Activated naive CD4-positive, alpha-beta T cell treated with anti-CD3 and anti-CD28 coated beads for 36 hours (primary cell): ENCODE measurements at regions not wholly inside any gene's neighbourhood (a gene's known extent, or its start where the extent isn't known, plus 50 kb on each side); places are given as distances from the start of the nearest gene placed in this dataset.

ENCODE experiments used
- CTCF ChIA-PET: fragments of 350-600 bp; sonication (Branson Sonifier 250); formaldehyde crosslinking; loops from one replicate; lab custom pipeline; 2021; ENCODE audit warnings: antibody characterized with exemption; lab: Charles Lee
- DNase-seq: peaks from one replicate; pipeline ENCODE4 v3.0.0-alpha.2; 2020
- H3K27ac Mint-ChIP-seq: one replicate; pipeline ENCODE4 v1.8.0; 2021; ENCODE audit warnings: mild to moderate bottlenecking, mixed read lengths
- H3K27me3 Mint-ChIP-seq: one replicate; pipeline ENCODE4 v1.8.0; 2021; ENCODE audit warnings: low read depth, mixed read lengths
- H3K36me3 Mint-ChIP-seq: one replicate; pipeline ENCODE4 v1.8.0; 2021; ENCODE audit warnings: low read depth, mixed read lengths
- H3K4me1 Mint-ChIP-seq: one replicate; pipeline ENCODE4 v1.8.0; 2021; ENCODE audit warnings: low read depth, mixed read lengths
- H3K4me3 Mint-ChIP-seq: one replicate; pipeline ENCODE4 v1.8.0; 2021; ENCODE audit warnings: mild to moderate bottlenecking, moderate library complexity, mixed read lengths
- H3K9me3 Mint-ChIP-seq: one replicate; pipeline ENCODE4 v1.8.0; 2021; ENCODE audit warnings: mixed read lengths
- intact Hi-C: fragments of 100-400 bp; cut with micrococcal nuclease; formaldehyde crosslinking; loops from one replicate; pipeline ENCODE4 v1.15.1; 2023

- no peak for DNase-seq
- H3K9me3 Mint-ChIP-seq = no peaks in the 10 kb centered on the region
- H3K27me3 Mint-ChIP-seq = no peaks in the 10 kb centered on the region
- H3K27ac Mint-ChIP-seq = no peak overlapping the region
- H3K4me1 Mint-ChIP-seq = no peaks in the 10 kb centered on the region
- intact Hi-C loops = no loop called here
- CTCF ChIA-PET = no interaction called here
- no peak overlapping the region for H3K4me3 Mint-ChIP-seq
- H3K36me3 Mint-ChIP-seq = no peaks in the 10 kb centered on the region
Measured at GRCh38 chr2:22832196-22832595, 552.8 kb upstream of the KLHL29 start.

- H3K27ac Mint-ChIP-seq = no peak overlapping the region
- CTCF ChIA-PET = no interaction called here
- H3K4me1 Mint-ChIP-seq = no peaks in the 10 kb centered on the region
- intact Hi-C loops = no loop called here
- no peaks in the 10 kb centered on the region for H3K36me3 Mint-ChIP-seq
- peaks cover 2% of the 10 kb centered on the region for H3K9me3 Mint-ChIP-seq
- no peak for DNase-seq
- H3K4me3 Mint-ChIP-seq = no peak overlapping the region
- no peaks in the 10 kb centered on the region for H3K27me3 Mint-ChIP-seq
Measured at GRCh38 chr2:22838461-22838860, 546.5 kb upstream of the KLHL29 start.

GRCh38 chr2:22842205-22842869, 542.6 kb upstream of the KLHL29 start:
- DNase-seq = no peak
- CTCF ChIA-PET = no interaction called here
- Mint-ChIP-seq H3K36me3 (no peaks in the 10 kb centered on the region), H3K9me3 (peaks cover 2% of the 10 kb centered on the region), H3K4me1 (no peaks in the 10 kb centered on the region), H3K27me3 (no peaks in the 10 kb centered on the region), H3K27ac (no peak overlapping the region), H3K4me3 (no peak overlapping the region)
- intact Hi-C loops = no loop called here

GRCh38 chr2:22843919-22844537, 541.0 kb upstream of the KLHL29 start:
- intact Hi-C loops = no loop called here
- H3K4me1 Mint-ChIP-seq = no peaks in the 10 kb centered on the region

GRCh38 chr2:22850310-22850709, 534.7 kb upstream of the KLHL29 start:
- Mint-ChIP-seq H3K9me3 (no peaks in the 10 kb centered on the region), H3K36me3 (no peaks in the 10 kb centered on the region), H3K27me3 (no peaks in the 10 kb centered on the region), H3K4me1 (no peaks in the 10 kb centered on the region), H3K4me3 (no peak overlapping the region), H3K27ac (no peak overlapping the region)
- intact Hi-C loops = no loop called here
- no peak for DNase-seq
- CTCF ChIA-PET = no interaction called here

More at GRCh38 chr2:22843919-22844537, 541.0 kb upstream of the KLHL29 start:
- Mint-ChIP-seq H3K4me3 (no peak overlapping the region), H3K27me3 (no peaks in the 10 kb centered on the region), H3K36me3 (no peaks in the 10 kb centered on the region), H3K27ac (no peak overlapping the region), H3K9me3 (peaks cover 2% of the 10 kb centered on the region)
- CTCF ChIA-PET = no interaction called here
- DNase-seq = no peak

GRCh38 chr2:22854588-22854987, 530.4 kb upstream of the KLHL29 start:
- Mint-ChIP-seq H3K4me3 (no peak overlapping the region), H3K4me1 (no peaks in the 10 kb centered on the region), H3K9me3 (no peaks in the 10 kb centered on the region), H3K27ac (no peak overlapping the region), H3K36me3 (no peaks in the 10 kb centered on the region), H3K27me3 (no peaks in the 10 kb centered on the region)
- no peak for DNase-seq
- CTCF ChIA-PET = no interaction called here
- intact Hi-C loops = no loop called here

GRCh38 chr2:22855081-22855480, 529.9 kb upstream of the KLHL29 start:
- no peaks in the 10 kb centered on the region for H3K27me3 Mint-ChIP-seq
- no peaks in the 10 kb centered on the region for H3K36me3 Mint-ChIP-seq
- H3K4me1 Mint-ChIP-seq = no peaks in the 10 kb centered on the region
- intact Hi-C loops = no loop called here
- DNase-seq = no peak
- H3K9me3 Mint-ChIP-seq = no peaks in the 10 kb centered on the region
- CTCF ChIA-PET = no interaction called here
- H3K27ac Mint-ChIP-seq = no peak overlapping the region
- no peak overlapping the region for H3K4me3 Mint-ChIP-seq

- intact Hi-C loops = no loop called here
- Mint-ChIP-seq H3K27me3 (no peaks in the 10 kb centered on the region), H3K4me3 (no peak overlapping the region), H3K36me3 (no peaks in the 10 kb centered on the region), H3K4me1 (no peaks in the 10 kb centered on the region), H3K9me3 (no peaks in the 10 kb centered on the region), H3K27ac (no peak overlapping the region)
- CTCF ChIA-PET = no interaction called here
- DNase-seq = no peak
Measured at GRCh38 chr2:22855761-22856184, 529.2 kb upstream of the KLHL29 start.

- no peak overlapping the region for H3K27ac Mint-ChIP-seq
- H3K4me3 Mint-ChIP-seq = no peak overlapping the region
Measured at GRCh38 chr2:22867973-22868372, 517.0 kb upstream of the KLHL29 start.

GRCh38 chr2:22878121-22878520, 506.9 kb upstream of the KLHL29 start:
- intact Hi-C loops = no loop called here
- H3K27me3 Mint-ChIP-seq = no peaks in the 10 kb centered on the region
- no peaks in the 10 kb centered on the region for H3K4me1 Mint-ChIP-seq
- H3K9me3 Mint-ChIP-seq = peaks cover 2% of the 10 kb centered on the region
- DNase-seq = no peak
- H3K4me3 Mint-ChIP-seq = no peak overlapping the region
- no peak overlapping the region for H3K27ac Mint-ChIP-seq
- CTCF ChIA-PET = no interaction called here
- no peaks in the 10 kb centered on the region for H3K36me3 Mint-ChIP-seq

More at GRCh38 chr2:22867973-22868372, 517.0 kb upstream of the KLHL29 start:
- CTCF ChIA-PET = interaction anchor here (0.6 kb wide), 1 partner anchor 329 kb away, joined by 3 read pairs; no protein-coding TSS in a partner anchor
- Mint-ChIP-seq H3K9me3 (peaks cover 2% of the 10 kb centered on the region), H3K27me3 (peaks cover 3% of the 10 kb centered on the region), H3K36me3 (no peaks in the 10 kb centered on the region), H3K4me1 (no peaks in the 10 kb centered on the region)
- DNase-seq = no peak
- intact Hi-C loops = no loop called here

GRCh38 chr2:22879009-22879863, 505.7 kb upstream of the KLHL29 start:
- no peak overlapping the region for H3K27ac Mint-ChIP-seq
- intact Hi-C loops = no loop called here
- CTCF ChIA-PET = no interaction called here
- H3K4me3 Mint-ChIP-seq = no peak overlapping the region
- H3K9me3 Mint-ChIP-seq = peaks cover 2% of the 10 kb centered on the region
- no peaks in the 10 kb centered on the region for H3K36me3 Mint-ChIP-seq
- no peaks in the 10 kb centered on the region for H3K4me1 Mint-ChIP-seq
- DNase-seq = no peak
- H3K27me3 Mint-ChIP-seq = no peaks in the 10 kb centered on the region

- CTCF ChIA-PET = no interaction called here
- no peaks in the 10 kb centered on the region for H3K36me3 Mint-ChIP-seq
- no peaks in the 10 kb centered on the region for H3K27me3 Mint-ChIP-seq
- no peak overlapping the region for H3K4me3 Mint-ChIP-seq
- peaks cover 2% of the 10 kb centered on the region for H3K9me3 Mint-ChIP-seq
- no peaks in the 10 kb centered on the region for H3K4me1 Mint-ChIP-seq
- H3K27ac Mint-ChIP-seq = no peak overlapping the region
- intact Hi-C loops = no loop called here
- DNase-seq = no peak
Measured at GRCh38 chr2:22880161-22880560, 504.8 kb upstream of the KLHL29 start.
